T-helper 1 cell treated with Interleukin-12 subunit alpha and Interleukin-12 subunit beta and Interleukin-4 antibody, amounts not matched to agents 30 ng/mL and 1 ng/mL, for 36 hours (primary cell): ENCODE measurements at regions not wholly inside any gene's neighbourhood (a gene's known extent, or its start where the extent isn't known, plus 50 kb on each side); places are given as distances from the start of the nearest gene placed in this dataset.

Source experiments
- intact Hi-C: fragments of 100-400 bp; cut with micrococcal nuclease; formaldehyde crosslinking; loops from one replicate; pipeline ENCODE4 v1.15.1; 2024

- intact Hi-C loops, result no loop called here
Observed at GRCh38 chr3:194961571-194961970, 275.9 kb downstream of the FAM43A start.

GRCh38 chr3:194962056-194962455 is 276.4 kb downstream of the FAM43A start:
- intact Hi-C loops, result no loop called here

GRCh38 chr3:194964809-194965208 is 279.1 kb downstream of the FAM43A start:
- intact Hi-C loops, result no loop called here

- intact Hi-C loops, result no loop called here
Observed at GRCh38 chr3:194967151-194968117, 281.8 kb downstream of the FAM43A start.

GRCh38 chr3:194970066-194970465 is 284.4 kb downstream of the FAM43A start:
- intact Hi-C loops, result no loop called here

GRCh38 chr3:194971009-194971408 is 285.3 kb downstream of the FAM43A start:
- intact Hi-C loops, result no loop called here

- intact Hi-C loops, result no loop called here
Observed at GRCh38 chr3:194971965-194972364, 286.3 kb downstream of the FAM43A start.

- intact Hi-C loops, result no loop called here
Observed at GRCh38 chr3:194972641-194973040, 287.0 kb downstream of the FAM43A start.

GRCh38 chr3:194973366-194974000 is 287.8 kb downstream of the FAM43A start:
- intact Hi-C loops, result no loop called here

GRCh38 chr3:194974468-194975135 is 288.9 kb downstream of the FAM43A start:
- intact Hi-C loops, result no loop called here

- intact Hi-C loops, result no loop called here
Observed at GRCh38 chr3:194976049-194976451, 290.4 kb downstream of the FAM43A start.

GRCh38 chr3:194976874-194977273 is 291.2 kb downstream of the FAM43A start:
- intact Hi-C loops, result no loop called here

- intact Hi-C loops, result no loop called here
Observed at GRCh38 chr3:194977356-194977755, 291.7 kb downstream of the FAM43A start.

- intact Hi-C loops, result no loop called here
Observed at GRCh38 chr3:194979173-194979572, 291.8 kb downstream of the XXYLT1 start.

- intact Hi-C loops, result no loop called here
Observed at GRCh38 chr3:194982472-194982871, 288.5 kb downstream of the XXYLT1 start.

- intact Hi-C loops, result no loop called here
Observed at GRCh38 chr3:194983121-194983520, 287.8 kb downstream of the XXYLT1 start.

GRCh38 chr3:194983620-194984019 is 287.3 kb downstream of the XXYLT1 start:
- intact Hi-C loops, result no loop called here

- intact Hi-C loops, result no loop called here
Observed at GRCh38 chr3:194984066-194984465, 286.9 kb downstream of the XXYLT1 start.

- intact Hi-C loops, result no loop called here
Observed at GRCh38 chr3:194984622-194985021, 286.3 kb downstream of the XXYLT1 start.

- intact Hi-C loops, result no loop called here
Observed at GRCh38 chr3:194985031-194985578, 285.9 kb downstream of the XXYLT1 start.

GRCh38 chr3:194986208-194987043 is 284.5 kb downstream of the XXYLT1 start:
- intact Hi-C loops, result no loop called here
